Peyer's patch (tissue), 4 donors: ENCODE measurements at regions not wholly inside any gene's neighbourhood (a gene's known extent, or its start where the extent isn't known, plus 50 kb on each side); places are given as distances from the start of the nearest gene placed in this dataset.

ENCODE experiments used
- POLR2A ChIP-seq, 2 donors: fragments of 450-650 bp; IDR thresholded peaks; one replicate each; pipeline ENCODE4 v1.5.1; 2017; ENCODE audit warnings: antibody characterized with exemption in 2 of 2, mild to moderate bottlenecking in 2 of 2, moderate library complexity in 2 of 2
- TF ChIP-seq, protein P1 (sequence below), 6 experiments: fragments of 450-650 bp in 4 of 6; fragments of 200-600 bp in 2 of 6; sonication (generic) in 1 of 6; IDR thresholded peaks; one replicate each; pipeline ENCODE4 v1.5.1; 2017 to 2019; ENCODE audit warnings: antibody characterized with exemption in 6 of 6, mild to moderate bottlenecking in 3 of 6, moderate library complexity in 1 of 6

DNA sequence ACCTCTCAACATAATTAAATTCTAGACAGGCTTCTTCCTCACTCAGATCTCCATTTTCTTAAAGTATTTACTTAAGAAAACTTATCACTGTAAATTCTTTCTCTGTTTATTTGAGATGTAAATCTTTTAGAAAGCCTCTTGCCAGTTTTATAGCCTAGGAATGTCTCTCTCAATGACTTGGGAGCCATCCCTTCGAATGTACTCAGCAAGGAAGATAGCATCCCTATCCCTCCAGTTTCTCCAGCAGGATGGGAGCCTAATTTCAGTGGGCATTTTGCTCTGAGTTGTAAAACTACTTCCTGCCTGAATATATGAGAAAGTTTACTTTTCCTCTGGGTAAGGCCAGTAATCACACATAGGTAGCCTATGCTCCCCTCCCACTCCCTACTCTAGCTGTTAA, 558.5 kb upstream of the ARRDC3 start:
- TF ChIP-seq POLR2A (IDR thresholded peaks at IDR 0.05): no peak
- TF ChIP-seq, protein P1, sequence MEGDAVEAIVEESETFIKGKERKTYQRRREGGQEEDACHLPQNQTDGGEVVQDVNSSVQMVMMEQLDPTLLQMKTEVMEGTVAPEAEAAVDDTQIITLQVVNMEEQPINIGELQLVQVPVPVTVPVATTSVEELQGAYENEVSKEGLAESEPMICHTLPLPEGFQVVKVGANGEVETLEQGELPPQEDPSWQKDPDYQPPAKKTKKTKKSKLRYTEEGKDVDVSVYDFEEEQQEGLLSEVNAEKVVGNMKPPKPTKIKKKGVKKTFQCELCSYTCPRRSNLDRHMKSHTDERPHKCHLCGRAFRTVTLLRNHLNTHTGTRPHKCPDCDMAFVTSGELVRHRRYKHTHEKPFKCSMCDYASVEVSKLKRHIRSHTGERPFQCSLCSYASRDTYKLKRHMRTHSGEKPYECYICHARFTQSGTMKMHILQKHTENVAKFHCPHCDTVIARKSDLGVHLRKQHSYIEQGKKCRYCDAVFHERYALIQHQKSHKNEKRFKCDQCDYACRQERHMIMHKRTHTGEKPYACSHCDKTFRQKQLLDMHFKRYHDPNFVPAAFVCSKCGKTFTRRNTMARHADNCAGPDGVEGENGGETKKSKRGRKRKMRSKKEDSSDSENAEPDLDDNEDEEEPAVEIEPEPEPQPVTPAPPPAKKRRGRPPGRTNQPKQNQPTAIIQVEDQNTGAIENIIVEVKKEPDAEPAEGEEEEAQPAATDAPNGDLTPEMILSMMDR (IDR thresholded peaks at IDR 0.05): no peak
